Tibial artery (tissue), 4 donors: ENCODE measurements at regions not wholly inside any gene's neighbourhood (a gene's known extent, or its start where the extent isn't known, plus 50 kb on each side); places are given as distances from the start of the nearest gene placed in this dataset.

Source experiments
- DNase-seq, 2 donors: peaks; one replicate each; pipeline ENCODE4 v3.0.0-alpha.2; 2019
- H3K27ac ChIP-seq, 2 donors: fragments of 200-600 bp; sonication (generic) in 1 of 2; 1 replicate in 1 of 2; 2 replicates in 1 of 2; pipeline ENCODE4 v1.5.1; 2018 to 2019; ENCODE audit warnings: mild to moderate bottlenecking in 1 of 2
- H3K27me3 ChIP-seq, 2 donors: fragments of 200-600 bp; sonication (generic) in 1 of 2; one replicate each; pipeline versions ENCODE4 v1.5.1 to v1.6.0; 2016 to 2019
- H3K36me3 ChIP-seq, 3 donors: fragments of 200-600 bp; sonication (generic) in 2 of 3; one replicate each; pipeline ENCODE4 v1.5.1; 2016 to 2019; ENCODE audit warnings: mild to moderate bottlenecking in 2 of 3
- H3K4me1 ChIP-seq, 4 donors: fragments of 200-600 bp; sonication (generic) in 2 of 4; 1 replicate in 3 of 4; 2 replicates in 1 of 4; pipeline ENCODE4 v1.5.1; 2016 to 2019
- H3K4me3 ChIP-seq, 2 donors: fragments of 200-600 bp; sonication (generic) in 1 of 2; 1 replicate in 1 of 2; 2 replicates in 1 of 2; pipeline ENCODE4 v1.5.1; 2018 to 2019; ENCODE audit warnings: mild to moderate bottlenecking in 2 of 2
- H3K9me3 ChIP-seq, 3 donors: fragments of 200-600 bp; sonication (generic) in 1 of 3; one replicate each; pipeline ENCODE4 v1.5.1; 2016 to 2019
- CTCF ChIP-seq, 2 experiments: fragments of 200-600 bp in 1 of 2; fragments of 450-650 bp in 1 of 2; IDR thresholded peaks; one replicate each; pipeline ENCODE4 v1.5.1; 2017 to 2019; ENCODE audit warnings: antibody characterized with exemption in 2 of 2, mild to moderate bottlenecking in 1 of 2, moderate library complexity in 1 of 2
- intact Hi-C: fragments of 100-400 bp; cut with DNase I; formaldehyde crosslinking; loops from one replicate; pipeline ENCODE4 v1.15.0; 2023; ENCODE audit warnings: low total_unique reads

GRCh38 chr3:29227307-29227706 is 53.6 kb upstream of the RBMS3 start:
- no peak for DNase-seq
- Histone ChIP-seq H3K27ac (no peak overlapping the region), H3K9me3 (no peaks in the 10 kb centered on the region), H3K36me3 (no peaks in the 10 kb centered on the region), H3K4me1 (peaks cover 0 to 25% (median 4%) of the 10 kb centered on the region in 4 donors), H3K27me3 (no peaks in the 10 kb centered on the region), H3K4me3 (no peak overlapping the region)
- no peak for TF ChIP-seq CTCF (IDR thresholded peaks at IDR 0.05)
- intact Hi-C loops, result no loop called here
